Osteocyte (in vitro differentiated cells): ENCODE measurements at regions not wholly inside any gene's neighbourhood (a gene's known extent, or its start where the extent isn't known, plus 50 kb on each side); places are given as distances from the start of the nearest gene placed in this dataset.

Experiments used
- DNase-seq: peaks from one replicate; pipeline ENCODE4 v3.0.0; 2021; ENCODE audit warnings: mixed read lengths; ENCODE audit not compliant: unreplicated experiment; ENCODE audit errors: extremely low spot score
- H3K27ac Mint-ChIP-seq: one replicate; pipeline ENCODE4 v1.8.0; 2021; ENCODE audit warnings: mild to moderate bottlenecking, mixed read lengths; ENCODE audit not compliant: unreplicated experiment
- H3K27me3 Mint-ChIP-seq: one replicate; pipeline ENCODE4 v1.8.0; 2021; ENCODE audit warnings: mixed read lengths; ENCODE audit not compliant: unreplicated experiment
- H3K36me3 Mint-ChIP-seq: one replicate; pipeline ENCODE4 v1.8.0; 2021; ENCODE audit warnings: mixed read lengths; ENCODE audit not compliant: unreplicated experiment
- H3K4me1 Mint-ChIP-seq: one replicate; pipeline ENCODE4 v1.8.0; 2021; ENCODE audit warnings: mixed read lengths; ENCODE audit not compliant: unreplicated experiment
- H3K4me3 Mint-ChIP-seq: one replicate; pipeline ENCODE4 v1.8.0; 2021; ENCODE audit warnings: mild to moderate bottlenecking, moderate library complexity, mixed read lengths; ENCODE audit not compliant: unreplicated experiment
- H3K9me3 Mint-ChIP-seq: one replicate; pipeline ENCODE4 v1.8.0; 2021; ENCODE audit warnings: mixed read lengths; ENCODE audit not compliant: unreplicated experiment
- CTCF ChIP-seq: fragments of 200-600 bp; sonication (generic); IDR thresholded peaks from 2 replicates; pipeline ENCODE4 v1.5.0; 2021; ENCODE audit warnings: antibody characterized with exemption, mild to moderate bottlenecking, moderate library complexity

- H3K4me3 Mint-ChIP-seq, result no peak overlapping the region
- TF ChIP-seq CTCF, result no peak
- H3K36me3 Mint-ChIP-seq, result no peaks in the 10 kb centered on the region
- H3K9me3 Mint-ChIP-seq, result no peaks in the 10 kb centered on the region
- no peaks in the 10 kb centered on the region for H3K4me1 Mint-ChIP-seq
- H3K27me3 Mint-ChIP-seq, result peaks cover 26% of the 10 kb centered on the region
- no peak for DNase-seq
- H3K27ac Mint-ChIP-seq, result no peak overlapping the region
Measured at GRCh38 chr14:22460461-22461195, 128.4 kb downstream of the DAD1 start.

GRCh38 chr14:22458737-22459136, 130.3 kb downstream of the DAD1 start:
- peaks cover 34% of the 10 kb centered on the region for H3K27me3 Mint-ChIP-seq
- DNase-seq, result no peak
- no peaks in the 10 kb centered on the region for H3K36me3 Mint-ChIP-seq
- no peak overlapping the region for H3K4me3 Mint-ChIP-seq
- H3K27ac Mint-ChIP-seq, result no peak overlapping the region
- no peaks in the 10 kb centered on the region for H3K4me1 Mint-ChIP-seq
- no peak for TF ChIP-seq CTCF
- no peaks in the 10 kb centered on the region for H3K9me3 Mint-ChIP-seq

GRCh38 chr14:22456998-22457594, 131.9 kb downstream of the DAD1 start:
- Mint-ChIP-seq H3K4me3 (no peak overlapping the region), H3K9me3 (no peaks in the 10 kb centered on the region), H3K27ac (no peak overlapping the region), H3K36me3 (no peaks in the 10 kb centered on the region), H3K4me1 (no peaks in the 10 kb centered on the region), H3K27me3 (peaks cover 41% of the 10 kb centered on the region)
- TF ChIP-seq CTCF, result no peak
- DNase-seq, result no peak

GRCh38 chr14:22456421-22456820, 132.6 kb downstream of the DAD1 start:
- Mint-ChIP-seq H3K27me3 (peaks cover 41% of the 10 kb centered on the region), H3K4me3 (no peak overlapping the region), H3K36me3 (no peaks in the 10 kb centered on the region), H3K9me3 (no peaks in the 10 kb centered on the region), H3K27ac (no peak overlapping the region), H3K4me1 (no peaks in the 10 kb centered on the region)
- no peak for TF ChIP-seq CTCF
- DNase-seq, result no peak

- no peaks in the 10 kb centered on the region for H3K9me3 Mint-ChIP-seq
- TF ChIP-seq CTCF, result no peak
- no peak for DNase-seq
- no peak overlapping the region for H3K4me3 Mint-ChIP-seq
- H3K4me1 Mint-ChIP-seq, result peaks cover 12% of the 10 kb centered on the region
- H3K27ac Mint-ChIP-seq, result no peak overlapping the region
- peaks cover 28% of the 10 kb centered on the region for H3K27me3 Mint-ChIP-seq
- no peaks in the 10 kb centered on the region for H3K36me3 Mint-ChIP-seq
Measured at GRCh38 chr14:22452330-22452729, 136.7 kb downstream of the DAD1 start.
